ENCODE measurements at regions not wholly inside any gene's neighbourhood (a gene's known extent, or its start where the extent isn't known, plus 50 kb on each side); places are given as distances from the start of the nearest gene placed in this dataset.

DNA sequence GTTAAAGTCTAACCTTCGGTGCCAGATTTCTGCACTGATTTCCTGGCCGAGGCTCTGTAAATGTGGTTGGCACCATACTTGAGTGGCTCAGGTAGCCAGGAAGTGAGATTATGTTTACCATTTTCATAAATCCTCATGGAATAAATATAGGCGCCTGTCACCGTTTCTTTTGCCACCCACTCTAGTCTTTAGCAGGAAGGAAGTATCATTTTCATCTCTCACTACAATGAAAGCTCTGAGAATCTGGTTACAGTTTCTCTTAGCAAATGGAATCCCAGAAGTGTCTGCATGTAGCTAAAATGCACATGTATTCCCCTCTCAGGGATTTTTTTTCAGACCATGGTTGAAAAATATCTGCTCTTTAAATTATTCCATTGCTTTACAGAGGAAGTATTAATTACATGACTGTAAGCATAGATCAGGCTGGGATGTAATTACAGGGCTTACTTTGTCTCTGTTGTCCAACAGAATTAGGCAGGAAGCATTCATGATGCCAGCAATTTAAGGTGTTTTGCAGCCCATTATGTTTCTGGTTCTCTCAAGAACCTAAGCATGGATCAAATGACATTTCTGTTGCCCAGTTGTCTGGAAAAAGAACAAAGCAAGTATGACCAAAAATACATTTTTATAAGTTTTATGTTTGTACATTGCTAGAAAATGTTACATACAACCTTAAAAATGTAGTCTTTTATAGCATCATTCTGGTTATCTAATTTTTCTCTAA is 221.7 kb upstream of the SPRY2 start (continued):
- TF ChIP-seq, protein P1, sequence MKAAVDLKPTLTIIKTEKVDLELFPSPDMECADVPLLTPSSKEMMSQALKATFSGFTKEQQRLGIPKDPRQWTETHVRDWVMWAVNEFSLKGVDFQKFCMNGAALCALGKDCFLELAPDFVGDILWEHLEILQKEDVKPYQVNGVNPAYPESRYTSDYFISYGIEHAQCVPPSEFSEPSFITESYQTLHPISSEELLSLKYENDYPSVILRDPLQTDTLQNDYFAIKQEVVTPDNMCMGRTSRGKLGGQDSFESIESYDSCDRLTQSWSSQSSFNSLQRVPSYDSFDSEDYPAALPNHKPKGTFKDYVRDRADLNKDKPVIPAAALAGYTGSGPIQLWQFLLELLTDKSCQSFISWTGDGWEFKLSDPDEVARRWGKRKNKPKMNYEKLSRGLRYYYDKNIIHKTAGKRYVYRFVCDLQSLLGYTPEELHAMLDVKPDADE (IDR thresholded peaks at IDR 0.05): no peak
- TF ChIP-seq CREB1 (CRISPR knock-in tag; IDR thresholded peaks at IDR 0.05; ENCODE audit: low read depth): no peak
- no peak for TF ChIP-seq CTCF (conservative IDR thresholded peaks at IDR 0.05; ENCODE audit: low read depth in 2 of 2)

DNA sequence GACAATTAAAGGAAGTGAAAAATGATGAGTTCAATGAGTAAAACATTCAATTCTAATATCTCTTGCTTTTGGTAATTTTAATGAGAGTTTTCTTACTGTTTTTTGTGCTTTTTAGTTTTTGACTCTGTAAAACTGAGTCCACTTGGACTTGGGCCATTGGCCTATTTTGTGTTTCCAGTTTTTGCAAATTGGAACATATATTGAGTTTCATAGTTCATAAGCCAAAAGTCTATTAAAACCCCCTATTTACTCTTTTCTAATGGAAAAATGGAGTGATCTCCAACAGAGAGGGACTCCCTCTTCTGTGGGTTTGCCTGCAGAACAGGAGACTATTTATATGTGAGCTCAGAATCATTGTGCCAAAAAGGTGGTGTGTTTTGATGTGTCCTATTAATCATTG is 219.7 kb upstream of the SPRY2 start:
- Mint-ChIP-seq H3K9me3 (no peaks in the 10 kb centered on the region), H3K27me3 (ENCODE audit: insufficient read depth, low read depth, poor library complexity) (peaks cover 3% of the 10 kb centered on the region), H3K27ac (no peak overlapping the region), H3K36me3 (ENCODE audit: low read depth) (no peaks in the 10 kb centered on the region), H3K4me1 (peaks cover 3% of the 10 kb centered on the region), H3K4me3 (no peak overlapping the region)
- Histone ChIP-seq H3K79me2 (replicated peaks; ENCODE audit: insufficient read depth) (no peaks in the 10 kb centered on the region), H3K4me3 (no peak overlapping the region), H4K20me1 (replicated peaks; ENCODE audit: insufficient read depth) (no peaks in the 10 kb centered on the region), H3K9me2 (ENCODE audit: insufficient read depth) (no peaks in the 10 kb centered on the region), H3K4me2 (no peak overlapping the region), H3K4me1 (ENCODE audit: insufficient read depth) (no peaks in the 10 kb centered on the region; the same call in none of the 2 replicates), H2AFZ (no peak overlapping the region), H3K27me3 (ENCODE audit: insufficient read depth) (no peaks in the 10 kb centered on the region), H3K27ac (ENCODE audit: low read depth) (no peak overlapping the region), H3K36me3 (ENCODE audit: insufficient read depth) (no peaks in the 10 kb centered on the region), H3F3A (replicated peaks; ENCODE audit: low read depth) (no peaks in the 10 kb centered on the region)
- ATAC-seq (no peak), DNase-seq (ENCODE audit: low spot score) (no peak)
- TF ChIP-seq NANOG (IDR thresholded peaks at IDR 0.05; ENCODE audit: borderline replicate concordance) (no peak), EZH2 (IDR thresholded peaks at IDR 0.05; ENCODE audit: low read depth, unreplicated experiment) (no peak), POLR2AphosphoS5 (IDR thresholded peaks at IDR 0.05; ENCODE audit: low read depth) (no peak), ZNF114 (CRISPR knock-in tag; IDR thresholded peaks at IDR 0.05) (no peak), EZH2phosphoT487 (IDR thresholded peaks at IDR 0.05; ENCODE audit: unreplicated experiment) (no peak), CREB1 (CRISPR knock-in tag; IDR thresholded peaks at IDR 0.05; ENCODE audit: low read depth) (no peak), JUNB (IDR thresholded peaks at IDR 0.05; ENCODE audit: unreplicated experiment) (no peak), REST (IDR thresholded peaks at IDR 0.05; ENCODE audit: unreplicated experiment) (no peak)
- TF ChIP-seq, protein P2, sequence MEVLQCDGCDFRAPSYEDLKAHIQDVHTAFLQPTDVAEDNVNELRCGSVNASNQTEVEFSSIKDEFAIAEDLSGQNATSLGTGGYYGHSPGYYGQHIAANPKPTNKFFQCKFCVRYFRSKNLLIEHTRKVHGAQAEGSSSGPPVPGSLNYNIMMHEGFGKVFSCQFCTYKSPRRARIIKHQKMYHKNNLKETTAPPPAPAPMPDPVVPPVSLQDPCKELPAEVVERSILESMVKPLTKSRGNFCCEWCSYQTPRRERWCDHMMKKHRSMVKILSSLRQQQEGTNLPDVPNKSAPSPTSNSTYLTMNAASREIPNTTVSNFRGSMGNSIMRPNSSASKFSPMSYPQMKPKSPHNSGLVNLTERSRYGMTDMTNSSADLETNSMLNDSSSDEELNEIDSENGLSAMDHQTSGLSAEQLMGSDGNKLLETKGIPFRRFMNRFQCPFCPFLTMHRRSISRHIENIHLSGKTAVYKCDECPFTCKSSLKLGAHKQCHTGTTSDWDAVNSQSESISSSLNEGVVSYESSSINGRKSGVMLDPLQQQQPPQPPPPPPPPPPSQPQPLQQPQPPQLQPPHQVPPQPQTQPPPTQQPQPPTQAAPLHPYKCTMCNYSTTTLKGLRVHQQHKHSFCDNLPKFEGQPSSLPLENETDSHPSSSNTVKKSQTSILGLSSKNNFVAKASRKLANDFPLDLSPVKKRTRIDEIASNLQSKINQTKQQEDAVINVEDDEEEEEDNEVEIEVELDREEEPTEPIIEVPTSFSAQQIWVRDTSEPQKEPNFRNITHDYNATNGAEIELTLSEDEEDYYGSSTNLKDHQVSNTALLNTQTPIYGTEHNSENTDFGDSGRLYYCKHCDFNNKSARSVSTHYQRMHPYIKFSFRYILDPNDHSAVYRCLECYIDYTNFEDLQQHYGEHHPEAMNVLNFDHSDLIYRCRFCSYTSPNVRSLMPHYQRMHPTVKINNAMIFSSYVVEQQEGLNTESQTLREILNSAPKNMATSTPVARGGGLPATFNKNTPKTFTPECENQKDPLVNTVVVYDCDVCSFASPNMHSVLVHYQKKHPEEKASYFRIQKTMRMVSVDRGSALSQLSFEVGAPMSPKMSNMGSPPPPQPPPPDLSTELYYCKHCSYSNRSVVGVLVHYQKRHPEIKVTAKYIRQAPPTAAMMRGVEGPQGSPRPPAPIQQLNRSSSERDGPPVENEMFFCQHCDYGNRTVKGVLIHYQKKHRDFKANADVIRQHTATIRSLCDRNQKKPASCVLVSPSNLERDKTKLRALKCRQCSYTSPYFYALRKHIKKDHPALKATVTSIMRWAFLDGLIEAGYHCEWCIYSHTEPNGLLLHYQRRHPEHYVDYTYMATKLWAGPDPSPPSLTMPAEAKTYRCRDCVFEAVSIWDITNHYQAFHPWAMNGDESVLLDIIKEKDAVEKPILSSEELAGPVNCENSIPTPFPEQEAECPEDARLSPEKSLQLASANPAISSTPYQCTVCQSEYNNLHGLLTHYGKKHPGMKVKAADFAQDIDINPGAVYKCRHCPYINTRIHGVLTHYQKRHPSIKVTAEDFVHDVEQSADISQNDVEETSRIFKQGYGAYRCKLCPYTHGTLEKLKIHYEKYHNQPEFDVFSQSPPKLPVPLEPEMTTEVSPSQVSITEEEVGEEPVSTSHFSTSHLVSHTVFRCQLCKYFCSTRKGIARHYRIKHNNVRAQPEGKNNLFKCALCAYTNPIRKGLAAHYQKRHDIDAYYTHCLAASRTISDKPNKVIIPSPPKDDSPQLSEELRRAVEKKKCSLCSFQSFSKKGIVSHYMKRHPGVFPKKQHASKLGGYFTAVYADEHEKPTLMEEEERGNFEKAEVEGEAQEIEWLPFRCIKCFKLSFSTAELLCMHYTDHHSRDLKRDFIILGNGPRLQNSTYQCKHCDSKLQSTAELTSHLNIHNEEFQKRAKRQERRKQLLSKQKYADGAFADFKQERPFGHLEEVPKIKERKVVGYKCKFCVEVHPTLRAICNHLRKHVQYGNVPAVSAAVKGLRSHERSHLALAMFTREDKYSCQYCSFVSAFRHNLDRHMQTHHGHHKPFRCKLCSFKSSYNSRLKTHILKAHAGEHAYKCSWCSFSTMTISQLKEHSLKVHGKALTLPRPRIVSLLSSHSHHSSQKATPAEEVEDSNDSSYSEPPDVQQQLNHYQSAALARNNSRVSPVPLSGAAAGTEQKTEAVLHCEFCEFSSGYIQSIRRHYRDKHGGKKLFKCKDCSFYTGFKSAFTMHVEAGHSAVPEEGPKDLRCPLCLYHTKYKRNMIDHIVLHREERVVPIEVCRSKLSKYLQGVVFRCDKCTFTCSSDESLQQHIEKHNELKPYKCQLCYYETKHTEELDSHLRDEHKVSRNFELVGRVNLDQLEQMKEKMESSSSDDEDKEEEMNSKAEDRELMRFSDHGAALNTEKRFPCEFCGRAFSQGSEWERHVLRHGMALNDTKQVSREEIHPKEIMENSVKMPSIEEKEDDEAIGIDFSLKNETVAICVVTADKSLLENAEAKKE (CRISPR knock-in tag; IDR thresholded peaks at IDR 0.05): no peak
